ENCODE measurements at regions not wholly inside any gene's neighbourhood (a gene's known extent, or its start where the extent isn't known, plus 50 kb on each side); places are given as distances from the start of the nearest gene placed in this dataset.

- no peak for TF ChIP-seq ZNF274 (IDR thresholded peaks at IDR 0.05; ENCODE audit: low read depth, low read length)
- TF ChIP-seq SUZ12 (IDR thresholded peaks at IDR 0.05; ENCODE audit: extremely low read depth, insufficient read depth, insufficient read length): no peak
- no peak for TF ChIP-seq YY1 (IDR thresholded peaks at IDR 0.05; ENCODE audit: insufficient read depth, insufficient read length)
Observed at GRCh38 chr14:26395726-26396125, 202.1 kb downstream of the NOVA1 start.
